ENCODE measurements at regions not wholly inside any gene's neighbourhood (a gene's known extent, or its start where the extent isn't known, plus 50 kb on each side); places are given as distances from the start of the nearest gene placed in this dataset.

GRCh38 chr2:76170856-76171255 is 460.1 kb upstream of the GCFC2 start:
- H3K4me2 ChIP-seq: no peak overlapping the region
- no peaks in the 10 kb centered on the region for H3K79me2 ChIP-seq
- 61% methylated on average over 2 of the region's 2 CpGs for WGBS (ENCODE audit: low lambda C conversion rate, missing lambda C conversion rate)
- H2AFZ ChIP-seq: no peak overlapping the region
- no peaks in the 10 kb centered on the region for H3K9me2 ChIP-seq (replicated peaks; ENCODE audit: insufficient read depth)
- H3K4me1 ChIP-seq (ENCODE audit: insufficient read depth): no peaks in the 10 kb centered on the region
- no peak for TF ChIP-seq CTCF (IDR thresholded peaks at IDR 0.05; ENCODE audit: poor library complexity)
- no peak for TF ChIP-seq EZH2 (IDR thresholded peaks at IDR 0.05; ENCODE audit: borderline replicate concordance)
- no peak for TF ChIP-seq EZH2phosphoT487 (IDR thresholded peaks at IDR 0.05; ENCODE audit: low read depth, severe bottlenecking, unreplicated experiment)
- no peaks in the 10 kb centered on the region for H3K9me3 ChIP-seq (ENCODE audit: low read depth)
- DNase-seq (ENCODE audit: low spot score): no peak
- H3K27me3 ChIP-seq: no peaks in the 10 kb centered on the region
- H3K27ac ChIP-seq: no peak overlapping the region
- no peak overlapping the region for H3K4me3 ChIP-seq
- no peaks in the 10 kb centered on the region for H3K36me3 ChIP-seq (replicated peaks; ENCODE audit: insufficient read depth, low read depth)
- no peaks in the 10 kb centered on the region for H4K20me1 ChIP-seq (ENCODE audit: insufficient read depth, poor library complexity, severe bottlenecking)

GRCh38 chr2:76170009-76170384 is 459.3 kb upstream of the GCFC2 start:
- DNase-seq (ENCODE audit: low spot score): no peak
- no peak for TF ChIP-seq EZH2 (IDR thresholded peaks at IDR 0.05; ENCODE audit: borderline replicate concordance)
- TF ChIP-seq EZH2phosphoT487 (IDR thresholded peaks at IDR 0.05; ENCODE audit: low read depth, severe bottlenecking, unreplicated experiment): no peak
- TF ChIP-seq CTCF (IDR thresholded peaks at IDR 0.05; ENCODE audit: poor library complexity): no peak
- Histone ChIP-seq H4K20me1 (ENCODE audit: insufficient read depth, poor library complexity, severe bottlenecking) (no peaks in the 10 kb centered on the region), H3K27ac (no peak overlapping the region), H3K36me3 (replicated peaks; ENCODE audit: insufficient read depth, low read depth) (no peaks in the 10 kb centered on the region), H3K4me1 (ENCODE audit: insufficient read depth) (no peaks in the 10 kb centered on the region), H3K9me2 (replicated peaks; ENCODE audit: insufficient read depth) (no peaks in the 10 kb centered on the region), H3K9me3 (ENCODE audit: low read depth) (no peaks in the 10 kb centered on the region), H2AFZ (no peak overlapping the region), H3K79me2 (no peaks in the 10 kb centered on the region), H3K27me3 (no peaks in the 10 kb centered on the region), H3K4me2 (no peak overlapping the region), H3K4me3 (no peak overlapping the region)
- 89% methylated on average over 1 of the region's 1 CpG for WGBS (ENCODE audit: low lambda C conversion rate, missing lambda C conversion rate)

DNA sequence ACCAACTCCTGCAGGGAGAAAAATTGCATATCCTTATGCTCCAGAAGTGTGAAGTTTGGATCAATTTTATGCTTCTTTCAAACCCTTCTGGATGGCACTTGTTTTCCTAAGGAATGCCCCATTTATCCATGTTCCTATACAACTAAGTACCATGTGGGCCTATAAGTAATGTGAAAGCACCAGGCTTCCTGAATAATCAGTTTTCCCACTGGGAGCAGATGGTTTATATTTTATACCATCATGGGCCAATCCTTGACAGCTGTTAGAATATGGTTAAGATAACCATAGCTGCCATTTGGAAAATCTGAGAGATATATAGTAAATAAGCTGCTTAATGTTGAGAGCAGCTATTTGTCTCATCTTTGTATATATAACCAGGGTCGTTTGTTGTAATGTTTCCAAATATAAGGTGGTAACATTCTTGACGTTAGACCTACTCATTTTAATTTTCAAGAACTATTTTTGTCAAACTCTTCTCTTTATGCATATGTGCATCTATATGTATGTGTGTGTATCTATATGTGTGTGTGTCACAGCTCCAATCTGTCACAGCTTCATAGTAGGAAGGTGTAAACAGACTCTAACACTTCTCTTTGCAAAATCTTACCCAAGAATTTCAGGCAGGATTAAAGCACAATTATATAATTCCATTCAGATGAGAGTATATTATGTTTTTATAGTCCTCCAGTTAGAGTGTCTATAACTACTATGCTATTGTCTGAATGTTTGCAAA is 458.7 kb upstream of the GCFC2 start:
- no peak for DNase-seq (ENCODE audit: low spot score)
- H4K20me1 ChIP-seq (ENCODE audit: insufficient read depth, poor library complexity, severe bottlenecking): no peaks in the 10 kb centered on the region
- no peak overlapping the region for H3K4me2 ChIP-seq
- H3K9me3 ChIP-seq (ENCODE audit: low read depth): no peaks in the 10 kb centered on the region
- no peaks in the 10 kb centered on the region for H3K79me2 ChIP-seq
- H3K27ac ChIP-seq: no peak overlapping the region
- no peak for TF ChIP-seq CTCF (IDR thresholded peaks at IDR 0.05; ENCODE audit: poor library complexity)
- no peak for TF ChIP-seq EZH2phosphoT487 (IDR thresholded peaks at IDR 0.05; ENCODE audit: low read depth, severe bottlenecking, unreplicated experiment)
- no peak for TF ChIP-seq EZH2 (IDR thresholded peaks at IDR 0.05; ENCODE audit: borderline replicate concordance)
- H3K27me3 ChIP-seq: no peaks in the 10 kb centered on the region
- no peaks in the 10 kb centered on the region for H3K9me2 ChIP-seq (replicated peaks; ENCODE audit: insufficient read depth)
- H2AFZ ChIP-seq: no peak overlapping the region
- no peak overlapping the region for H3K4me3 ChIP-seq
- H3K4me1 ChIP-seq (ENCODE audit: insufficient read depth): no peaks in the 10 kb centered on the region
- 67% methylated on average over 2 of the region's 2 CpGs for WGBS (ENCODE audit: low lambda C conversion rate, missing lambda C conversion rate)
- no peaks in the 10 kb centered on the region for H3K36me3 ChIP-seq (replicated peaks; ENCODE audit: insufficient read depth, low read depth)

Measured in hepatocyte (in vitro differentiated cells).